Neural cell (in vitro differentiated cells): ENCODE measurements at regions not wholly inside any gene's neighbourhood (a gene's known extent, or its start where the extent isn't known, plus 50 kb on each side); places are given as distances from the start of the nearest gene placed in this dataset.

Experiments used
- EP300 ChIP-seq: fragments of 450-650 bp; conservative IDR thresholded peaks from 2 replicates; pipeline ENCODE4 v1.6.1; 2014; ENCODE audit warnings: antibody characterized with exemption, mild to moderate bottlenecking, moderate library complexity; ENCODE audit not compliant: poor library complexity, severe bottlenecking
- EZH2 ChIP-seq: fragments of 200-600, 300-800 bp; shearing (Covaris generic), sonication (generic); IDR thresholded peaks from 2 replicates; pipeline ENCODE4 v1.6.1; 2014; ENCODE audit warnings: antibody characterized with exemption, low read length, borderline replicate concordance, mild to moderate bottlenecking; ENCODE audit not compliant: insufficient read depth, poor library complexity, severe bottlenecking
- POLR2AphosphoS5 ChIP-seq: IDR thresholded peaks from 2 replicates; pipeline ENCODE4 v1.6.1; 2012
- RAD21 ChIP-seq: fragments of 450-650 bp; conservative IDR thresholded peaks from 2 replicates; pipeline ENCODE4 v1.6.1; 2014; ENCODE audit warnings: antibody characterized with exemption, mild to moderate bottlenecking, moderate library complexity
- SMC3 ChIP-seq: fragments of 450-650 bp; conservative IDR thresholded peaks from 2 replicates; pipeline ENCODE4 v1.6.1; 2014; ENCODE audit warnings: antibody characterized with exemption, mild to moderate bottlenecking, moderate library complexity; ENCODE audit not compliant: poor library complexity
- TAF1 ChIP-seq: IDR thresholded peaks from 2 replicates; pipeline ENCODE4 v1.6.1; 2012; ENCODE audit warnings: low read depth
- TF ChIP-seq, protein P1 (sequence below): fragments of 450-650 bp; IDR thresholded peaks from 2 replicates; pipeline ENCODE4 v1.5.1; 2014; ENCODE audit warnings: antibody characterized with exemption, mild to moderate bottlenecking, moderate library complexity; ENCODE audit not compliant: poor library complexity, severe bottlenecking
- TF ChIP-seq, protein P2 (sequence below): IDR thresholded peaks from 2 replicates; pipeline ENCODE4 v1.6.1; 2012; ENCODE audit warnings: borderline replicate concordance

DNA sequence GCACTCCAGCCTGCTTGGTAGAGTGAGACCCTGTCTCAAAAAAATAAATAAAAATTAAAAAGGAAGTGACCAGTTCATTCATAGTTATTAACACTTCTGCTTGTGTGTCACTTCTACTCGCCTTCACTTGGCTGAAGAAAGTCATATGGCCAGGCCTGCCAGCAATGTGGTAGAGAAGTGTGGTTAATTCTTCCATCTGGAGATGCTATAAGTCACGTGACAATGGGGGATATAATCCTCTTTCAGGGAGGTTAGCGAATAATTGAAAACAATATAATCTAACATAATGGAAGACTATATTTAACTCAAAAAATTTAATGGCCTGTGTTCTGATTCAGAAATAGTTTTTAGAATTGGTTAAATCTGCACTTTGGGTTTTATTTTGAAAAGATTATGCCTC, 305.6 kb downstream of the DOCK8 start:
- TF ChIP-seq, protein P1, sequence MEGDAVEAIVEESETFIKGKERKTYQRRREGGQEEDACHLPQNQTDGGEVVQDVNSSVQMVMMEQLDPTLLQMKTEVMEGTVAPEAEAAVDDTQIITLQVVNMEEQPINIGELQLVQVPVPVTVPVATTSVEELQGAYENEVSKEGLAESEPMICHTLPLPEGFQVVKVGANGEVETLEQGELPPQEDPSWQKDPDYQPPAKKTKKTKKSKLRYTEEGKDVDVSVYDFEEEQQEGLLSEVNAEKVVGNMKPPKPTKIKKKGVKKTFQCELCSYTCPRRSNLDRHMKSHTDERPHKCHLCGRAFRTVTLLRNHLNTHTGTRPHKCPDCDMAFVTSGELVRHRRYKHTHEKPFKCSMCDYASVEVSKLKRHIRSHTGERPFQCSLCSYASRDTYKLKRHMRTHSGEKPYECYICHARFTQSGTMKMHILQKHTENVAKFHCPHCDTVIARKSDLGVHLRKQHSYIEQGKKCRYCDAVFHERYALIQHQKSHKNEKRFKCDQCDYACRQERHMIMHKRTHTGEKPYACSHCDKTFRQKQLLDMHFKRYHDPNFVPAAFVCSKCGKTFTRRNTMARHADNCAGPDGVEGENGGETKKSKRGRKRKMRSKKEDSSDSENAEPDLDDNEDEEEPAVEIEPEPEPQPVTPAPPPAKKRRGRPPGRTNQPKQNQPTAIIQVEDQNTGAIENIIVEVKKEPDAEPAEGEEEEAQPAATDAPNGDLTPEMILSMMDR: no peak
- no peak for TF ChIP-seq SMC3
- no peak for TF ChIP-seq EZH2
- TF ChIP-seq, protein P2, sequence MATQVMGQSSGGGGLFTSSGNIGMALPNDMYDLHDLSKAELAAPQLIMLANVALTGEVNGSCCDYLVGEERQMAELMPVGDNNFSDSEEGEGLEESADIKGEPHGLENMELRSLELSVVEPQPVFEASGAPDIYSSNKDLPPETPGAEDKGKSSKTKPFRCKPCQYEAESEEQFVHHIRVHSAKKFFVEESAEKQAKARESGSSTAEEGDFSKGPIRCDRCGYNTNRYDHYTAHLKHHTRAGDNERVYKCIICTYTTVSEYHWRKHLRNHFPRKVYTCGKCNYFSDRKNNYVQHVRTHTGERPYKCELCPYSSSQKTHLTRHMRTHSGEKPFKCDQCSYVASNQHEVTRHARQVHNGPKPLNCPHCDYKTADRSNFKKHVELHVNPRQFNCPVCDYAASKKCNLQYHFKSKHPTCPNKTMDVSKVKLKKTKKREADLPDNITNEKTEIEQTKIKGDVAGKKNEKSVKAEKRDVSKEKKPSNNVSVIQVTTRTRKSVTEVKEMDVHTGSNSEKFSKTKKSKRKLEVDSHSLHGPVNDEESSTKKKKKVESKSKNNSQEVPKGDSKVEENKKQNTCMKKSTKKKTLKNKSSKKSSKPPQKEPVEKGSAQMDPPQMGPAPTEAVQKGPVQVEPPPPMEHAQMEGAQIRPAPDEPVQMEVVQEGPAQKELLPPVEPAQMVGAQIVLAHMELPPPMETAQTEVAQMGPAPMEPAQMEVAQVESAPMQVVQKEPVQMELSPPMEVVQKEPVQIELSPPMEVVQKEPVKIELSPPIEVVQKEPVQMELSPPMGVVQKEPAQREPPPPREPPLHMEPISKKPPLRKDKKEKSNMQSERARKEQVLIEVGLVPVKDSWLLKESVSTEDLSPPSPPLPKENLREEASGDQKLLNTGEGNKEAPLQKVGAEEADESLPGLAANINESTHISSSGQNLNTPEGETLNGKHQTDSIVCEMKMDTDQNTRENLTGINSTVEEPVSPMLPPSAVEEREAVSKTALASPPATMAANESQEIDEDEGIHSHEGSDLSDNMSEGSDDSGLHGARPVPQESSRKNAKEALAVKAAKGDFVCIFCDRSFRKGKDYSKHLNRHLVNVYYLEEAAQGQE: no peak
- TF ChIP-seq POLR2AphosphoS5: no peak
- no peak for TF ChIP-seq TAF1
- no peak for TF ChIP-seq RAD21
- no peak for TF ChIP-seq EP300
